ENCODE measurements at regions not wholly inside any gene's neighbourhood (a gene's known extent, or its start where the extent isn't known, plus 50 kb on each side); places are given as distances from the start of the nearest gene placed in this dataset.
"Not testable (repeated sequence)": the region's sequence is repeated elsewhere in the genome, so short reads cannot be mapped to it uniquely, and the experiment has no call there.

DNA sequence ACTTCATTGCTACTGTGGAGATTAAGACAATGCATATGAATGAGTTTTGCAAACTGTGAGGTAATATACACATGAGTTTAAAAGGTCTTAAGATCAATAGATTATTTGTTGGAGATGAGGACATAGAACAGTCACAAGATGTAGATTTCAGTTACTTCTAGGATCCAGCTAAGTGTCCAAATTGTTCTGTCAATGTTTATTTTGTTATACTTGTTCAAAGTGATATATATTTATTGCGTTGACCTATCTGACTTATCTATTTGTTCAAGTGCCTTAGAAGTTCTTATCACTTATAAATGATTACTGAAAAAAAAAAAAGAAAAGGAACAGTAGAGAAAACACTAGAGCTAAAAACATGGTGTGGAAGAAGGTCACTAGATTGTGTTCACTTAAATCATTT is 75.6 kb upstream of the GRIN3A start:
- ATAC-seq (replicated peaks), result no peak
- no peak overlapping the region for H3K4me3 Mint-ChIP-seq
- no peaks in the 10 kb centered on the region for H3K36me3 Mint-ChIP-seq (ENCODE audit: low read depth)
- H3K27me3 Mint-ChIP-seq, result peaks cover 12% of the 10 kb centered on the region
- no peaks in the 10 kb centered on the region for H3K4me1 Mint-ChIP-seq
- no peak overlapping the region for H3K27ac Mint-ChIP-seq
- peaks cover 16% of the 10 kb centered on the region for H3K9me3 Mint-ChIP-seq

DNA sequence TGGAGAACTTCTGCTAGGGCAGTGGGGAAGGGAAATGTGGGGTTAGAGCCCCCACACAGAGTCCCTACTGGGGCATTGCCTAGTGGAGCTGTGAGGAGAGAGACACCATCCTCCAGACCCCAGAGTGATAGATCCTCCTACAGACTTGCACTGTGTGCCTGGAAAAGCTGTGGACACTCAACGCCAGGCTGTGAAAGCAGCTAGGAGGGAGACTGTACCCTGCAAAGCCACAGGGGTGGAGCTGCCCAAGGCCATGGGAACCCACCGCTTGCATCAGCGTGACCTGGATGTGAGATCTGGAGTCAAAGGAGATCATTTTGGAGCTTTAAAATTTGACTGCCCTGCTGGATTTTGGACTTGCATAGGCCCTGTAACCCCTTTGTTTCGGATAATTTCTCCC is 69.4 kb upstream of the GRIN3A start:
- not testable (repeated sequence) for ATAC-seq (replicated peaks); H3K4me1 Mint-ChIP-seq; H3K27ac Mint-ChIP-seq; H3K36me3 Mint-ChIP-seq (ENCODE audit: low read depth); H3K9me3 Mint-ChIP-seq; H3K27me3 Mint-ChIP-seq; H3K4me3 Mint-ChIP-seq

DNA sequence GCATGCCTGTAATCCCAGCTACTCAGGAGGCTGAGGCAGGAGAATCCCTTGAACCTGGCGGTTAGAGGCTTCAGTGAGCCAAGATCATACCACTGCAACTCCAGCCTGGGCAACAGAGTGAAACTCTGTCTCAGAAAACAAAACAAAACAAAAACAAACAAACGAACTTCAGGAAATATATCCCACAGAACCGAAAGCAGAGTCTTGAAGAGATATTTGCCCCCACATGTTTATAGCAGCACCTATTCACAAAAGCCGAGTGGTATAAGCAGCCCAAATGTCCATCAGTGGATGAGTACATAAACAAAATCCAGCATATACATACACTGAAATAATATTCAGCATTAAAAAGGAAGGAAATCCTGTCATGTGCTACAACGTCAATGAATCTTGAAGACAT is 57.6 kb upstream of the GRIN3A start:
- Mint-ChIP-seq H3K9me3 (no peaks in the 10 kb centered on the region), H3K4me3 (no peak overlapping the region), H3K27me3 (no peaks in the 10 kb centered on the region), H3K27ac (no peak overlapping the region), H3K4me1 (no peaks in the 10 kb centered on the region), H3K36me3 (ENCODE audit: low read depth) (no peaks in the 10 kb centered on the region)
- no peak for ATAC-seq (replicated peaks)

DNA sequence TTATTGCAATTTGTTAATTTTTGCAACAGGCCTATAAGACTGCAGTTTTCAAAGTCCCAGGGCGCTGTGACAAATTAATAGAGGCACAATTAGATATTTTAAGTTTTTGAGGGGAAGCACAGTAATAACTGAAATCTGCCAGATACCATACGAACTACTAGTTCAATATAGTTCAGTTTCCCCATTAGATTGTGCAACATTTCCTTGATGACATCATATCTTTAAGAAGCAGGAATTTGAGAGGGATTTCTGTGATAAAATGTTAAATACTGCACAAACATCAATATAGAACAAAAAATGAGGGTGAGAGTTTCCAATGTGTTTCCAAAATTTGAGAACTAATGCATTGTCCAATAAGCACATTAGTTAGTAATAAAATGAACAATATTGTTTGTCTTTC is 56.7 kb upstream of the GRIN3A start:
- Mint-ChIP-seq H3K27ac (no peak overlapping the region), H3K4me1 (no peaks in the 10 kb centered on the region), H3K36me3 (ENCODE audit: low read depth) (no peaks in the 10 kb centered on the region), H3K9me3 (no peaks in the 10 kb centered on the region), H3K27me3 (no peaks in the 10 kb centered on the region), H3K4me3 (no peak overlapping the region)
- ATAC-seq (replicated peaks), result no peak

DNA sequence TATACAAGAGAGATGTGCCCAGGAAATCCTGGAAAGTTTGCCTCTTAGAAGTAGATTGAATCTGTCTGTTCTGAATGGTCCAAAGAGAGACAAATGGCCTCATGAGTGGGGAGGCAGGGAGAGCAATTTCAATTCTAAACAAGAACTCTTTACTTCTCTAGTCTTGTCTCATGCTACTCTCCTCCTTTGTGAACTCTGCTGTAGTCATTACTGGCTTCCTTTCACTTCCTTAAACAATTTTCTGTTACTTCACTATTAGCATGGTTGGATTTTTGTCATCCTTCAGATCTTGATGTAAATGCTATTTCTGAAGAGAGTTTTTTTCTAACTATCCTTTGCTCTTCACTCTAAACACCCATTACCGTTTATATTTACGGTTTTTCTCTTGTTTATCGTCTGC is 54.0 kb upstream of the GRIN3A start:
- Mint-ChIP-seq H3K9me3 (no peaks in the 10 kb centered on the region), H3K36me3 (ENCODE audit: low read depth) (no peaks in the 10 kb centered on the region), H3K27me3 (no peaks in the 10 kb centered on the region), H3K4me3 (no peak overlapping the region), H3K27ac (no peak overlapping the region), H3K4me1 (no peaks in the 10 kb centered on the region)
- no peak for ATAC-seq (replicated peaks)

DNA sequence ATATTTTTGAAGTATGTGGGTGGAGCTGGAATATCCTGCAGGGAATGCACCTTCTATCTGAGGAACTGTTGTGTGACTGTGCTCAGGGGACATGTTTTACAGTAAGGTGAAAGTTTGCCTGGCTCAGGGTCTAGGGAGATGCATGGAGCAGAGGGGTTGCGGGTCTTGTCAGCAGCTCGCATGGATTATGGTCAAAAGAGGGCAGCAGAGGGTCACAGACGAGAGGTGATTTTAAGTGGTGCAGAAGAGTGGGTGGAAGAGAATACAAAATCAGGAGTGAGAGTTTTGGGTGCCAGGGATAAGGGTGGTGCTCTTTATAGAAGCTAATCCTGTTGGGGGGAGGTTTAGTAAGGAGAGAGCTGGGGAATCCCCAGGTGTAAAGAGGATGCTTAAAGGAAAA is 53.5 kb upstream of the GRIN3A start:
- Mint-ChIP-seq H3K27me3 (no peaks in the 10 kb centered on the region), H3K4me1 (no peaks in the 10 kb centered on the region), H3K9me3 (no peaks in the 10 kb centered on the region), H3K36me3 (ENCODE audit: low read depth) (no peaks in the 10 kb centered on the region), H3K4me3 (no peak overlapping the region), H3K27ac (no peak overlapping the region)
- no peak for ATAC-seq (replicated peaks)

DNA sequence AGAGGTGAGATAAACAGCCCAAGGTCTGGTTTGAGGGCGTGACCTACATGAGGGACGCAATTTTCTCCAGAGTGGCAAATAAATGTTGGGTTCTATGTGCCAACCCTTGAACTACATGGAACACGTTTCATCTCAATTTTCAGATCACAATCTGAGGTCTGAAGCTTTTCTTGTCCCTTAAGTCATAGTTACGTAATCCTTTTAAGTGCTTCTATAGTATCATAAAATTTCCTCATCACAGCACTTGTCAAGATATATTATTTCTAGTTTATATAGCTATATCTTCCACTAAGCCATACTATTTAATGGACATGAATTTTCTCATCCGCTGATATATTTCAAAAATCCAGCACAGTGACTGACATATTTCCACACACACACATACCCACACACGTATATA is 53.1 kb upstream of the GRIN3A start:
- Mint-ChIP-seq H3K9me3 (no peaks in the 10 kb centered on the region), H3K36me3 (ENCODE audit: low read depth) (no peaks in the 10 kb centered on the region), H3K4me1 (no peaks in the 10 kb centered on the region)

More for the DNA sequence above, 53.1 kb upstream of the GRIN3A start:
- ATAC-seq (replicated peaks), result no peak
- Mint-ChIP-seq H3K27ac (no peak overlapping the region), H3K4me3 (no peak overlapping the region), H3K27me3 (no peaks in the 10 kb centered on the region)

Data from activated T-helper 17 cell treated with anti-CD3 and anti-CD28 coated beads, Interleukin-2, amount 50 U/mL, for 72 hours (primary cell).